GM18505 (cell line): ENCODE measurements at regions not wholly inside any gene's neighbourhood (a gene's known extent, or its start where the extent isn't known, plus 50 kb on each side); places are given as distances from the start of the nearest gene placed in this dataset.
"Not testable (repeated sequence)": the region's sequence is repeated elsewhere in the genome, so short reads cannot be mapped to it uniquely, and the experiment has no call there.

Experiments used
- ATAC-seq: cut with Tn5 transposase; IDR thresholded peaks from one replicate; pipeline ENCODE4 v1.9.1; 2021; ENCODE audit not compliant: unreplicated experiment
- POLR2A ChIP-seq: IDR thresholded peaks from 4 replicates; pipeline ENCODE4 v1.6.1; 2011; ENCODE audit warnings: borderline replicate concordance; ENCODE audit not compliant: insufficient read depth, insufficient read length; ENCODE audit errors: extremely low read depth

GRCh38 chr9:1171546-1171945 is 121.4 kb downstream of the DMRT2 start:
- no peak for ATAC-seq
- no peak for TF ChIP-seq POLR2A

GRCh38 chr9:1173211-1173610 is 123.1 kb downstream of the DMRT2 start:
- ATAC-seq, result no peak
- TF ChIP-seq POLR2A, result no peak

DNA sequence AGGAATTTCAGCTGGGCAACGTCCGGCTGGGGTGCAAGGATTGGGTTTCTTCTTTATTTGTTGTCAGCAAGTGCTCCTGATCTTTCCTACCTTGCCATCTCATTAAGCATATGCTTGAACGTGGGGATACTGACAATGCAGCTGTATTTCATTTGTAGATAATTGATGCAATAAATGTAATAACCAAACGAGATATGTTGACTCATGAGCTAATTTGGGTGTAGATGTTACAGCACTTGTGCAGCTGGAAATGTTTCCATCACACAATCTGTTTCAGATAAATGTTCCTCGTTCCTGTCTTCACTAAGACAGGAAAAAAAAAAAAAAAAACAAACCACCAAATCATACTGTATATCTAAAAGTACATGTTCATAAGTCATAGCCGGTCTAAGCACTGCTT is 123.8 kb downstream of the DMRT2 start:
- no peak for TF ChIP-seq POLR2A
- ATAC-seq, result no peak

DNA sequence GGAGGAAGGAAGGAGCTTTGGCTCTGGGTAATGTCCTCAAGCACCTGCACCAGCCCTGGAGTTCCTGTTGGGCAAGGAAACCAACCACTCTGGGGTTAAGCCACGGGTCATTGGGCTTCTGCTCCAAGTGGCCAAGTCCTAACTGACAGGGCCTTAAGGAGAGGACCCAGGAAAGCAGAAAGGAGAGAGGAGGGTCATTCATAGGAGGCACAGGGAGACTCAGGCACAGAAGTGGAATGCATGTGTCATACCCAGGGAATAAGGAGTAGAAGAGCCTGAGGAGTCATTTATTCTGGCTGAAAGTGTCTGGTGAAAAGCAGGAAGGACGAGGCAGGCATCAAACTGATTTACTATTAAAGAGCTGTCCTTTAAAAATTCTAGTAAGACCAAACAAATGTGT is 129.2 kb downstream of the DMRT2 start:
- TF ChIP-seq POLR2A, result no peak
- no peak for ATAC-seq

DNA sequence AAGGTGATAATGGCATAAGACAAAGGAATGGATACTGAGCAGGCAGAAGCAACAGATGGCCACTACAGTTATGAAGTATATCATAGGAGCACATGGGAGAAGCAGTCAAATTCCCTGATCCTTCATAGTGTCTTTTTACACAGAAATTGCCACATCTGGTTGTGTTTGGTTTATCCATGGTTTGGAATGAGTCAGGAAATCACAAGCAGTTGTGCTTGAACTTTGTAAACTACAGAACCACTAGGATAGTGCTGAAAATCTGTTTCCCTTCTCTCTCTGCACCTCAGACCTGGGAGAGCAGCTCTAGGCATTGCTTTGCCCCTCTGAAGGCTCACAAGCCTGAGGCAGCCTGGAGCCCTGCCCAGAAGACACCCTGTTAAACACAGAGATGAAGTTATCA is 134.0 kb downstream of the DMRT2 start:
- no peak for ATAC-seq
- TF ChIP-seq POLR2A, result no peak

GRCh38 chr9:1187137-1187536 is 137.0 kb downstream of the DMRT2 start:
- ATAC-seq, result not testable (repeated sequence)

DNA sequence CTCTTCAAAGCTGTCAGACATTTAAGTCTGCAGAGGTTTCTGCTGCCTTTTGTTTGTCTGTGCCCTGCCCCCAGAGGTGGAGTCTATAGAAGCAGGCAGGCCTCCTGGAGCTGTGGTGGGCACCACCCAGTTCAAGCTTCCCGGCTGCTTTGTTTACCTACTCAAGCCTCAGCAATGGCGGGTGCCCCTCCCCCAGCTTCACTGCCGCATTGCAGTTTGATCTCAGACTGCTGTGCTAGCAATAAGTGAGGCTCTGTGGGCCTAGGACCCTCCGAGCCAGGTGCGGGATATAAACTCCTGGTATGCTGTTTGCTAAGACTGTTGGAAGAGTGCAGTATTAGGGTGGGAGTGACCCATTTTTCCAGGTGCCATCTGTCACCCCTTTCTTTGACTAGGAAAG is 145.5 kb downstream of the DMRT2 start:
- not testable (repeated sequence) for ATAC-seq

DNA sequence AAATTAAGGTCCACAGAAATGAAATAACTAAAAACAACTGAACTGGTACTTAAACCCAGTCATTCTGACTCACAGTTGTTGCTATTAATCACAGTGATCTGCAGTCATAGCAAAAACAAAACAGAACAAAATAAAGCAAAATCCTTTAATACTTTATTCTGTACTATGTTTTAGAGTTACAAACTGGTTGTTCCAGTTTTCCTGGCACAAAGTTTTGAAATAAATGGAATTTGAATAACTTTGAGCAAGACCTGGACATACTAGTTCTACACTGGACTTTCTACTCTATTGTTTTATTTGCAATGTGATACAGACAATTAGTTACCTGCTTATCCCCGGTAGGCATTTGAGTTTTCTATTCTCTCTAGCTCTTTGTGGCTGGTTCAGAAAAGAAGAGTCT is 147.9 kb downstream of the DMRT2 start:
- ATAC-seq, result no peak
- no peak for TF ChIP-seq POLR2A

- ATAC-seq, result no peak
These were observed 150.7 kb downstream of the DMRT2 start for GRCh38 chr9:1200847-1201251.

DNA sequence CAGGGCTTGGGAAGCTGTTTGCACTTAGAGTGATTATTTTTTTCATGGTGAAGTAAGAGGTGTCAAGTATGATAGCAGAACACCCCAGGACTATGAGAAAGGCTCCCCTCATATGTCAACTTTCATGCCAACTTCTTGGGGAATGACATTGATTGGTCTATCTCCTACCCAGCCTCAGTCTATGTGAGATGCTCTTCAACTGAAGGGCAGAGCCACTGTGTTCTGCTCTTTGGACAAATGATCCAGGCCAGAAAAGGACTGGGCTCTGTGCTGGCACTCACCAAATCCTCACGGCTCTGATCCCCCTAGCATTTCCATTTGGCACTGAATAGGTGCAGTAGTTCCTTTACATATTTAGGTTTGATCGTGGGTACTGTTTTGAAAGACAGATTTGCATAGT is 151.1 kb downstream of the DMRT2 start:
- ATAC-seq, result no peak
- TF ChIP-seq POLR2A, result no peak

More at GRCh38 chr9:1200847-1201251, 150.7 kb downstream of the DMRT2 start:
- TF ChIP-seq POLR2A, result no peak

DNA sequence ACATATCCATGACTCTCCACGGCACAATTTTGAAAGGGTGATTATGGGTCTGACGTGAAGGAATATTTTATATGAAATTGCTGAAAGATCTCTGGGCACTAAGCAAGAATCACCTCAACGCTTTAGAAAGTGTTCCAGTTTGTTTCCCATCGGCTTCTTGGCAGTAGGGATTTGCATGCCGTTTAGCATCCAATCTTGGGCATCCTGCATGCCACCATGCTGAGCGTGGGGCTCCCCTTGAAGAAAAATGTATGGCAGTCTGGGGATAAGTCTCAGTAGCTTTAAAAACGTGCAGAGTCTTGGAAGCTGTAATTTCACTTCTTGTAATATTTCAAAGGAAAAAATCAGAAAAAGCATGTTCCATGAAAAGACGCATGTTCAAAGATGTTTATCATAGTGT is 151.7 kb downstream of the DMRT2 start:
- no peak for TF ChIP-seq POLR2A
- no peak for ATAC-seq

GRCh38 chr9:1202512-1203280 is 152.5 kb downstream of the DMRT2 start:
- ATAC-seq, result no peak
- no peak for TF ChIP-seq POLR2A

DNA sequence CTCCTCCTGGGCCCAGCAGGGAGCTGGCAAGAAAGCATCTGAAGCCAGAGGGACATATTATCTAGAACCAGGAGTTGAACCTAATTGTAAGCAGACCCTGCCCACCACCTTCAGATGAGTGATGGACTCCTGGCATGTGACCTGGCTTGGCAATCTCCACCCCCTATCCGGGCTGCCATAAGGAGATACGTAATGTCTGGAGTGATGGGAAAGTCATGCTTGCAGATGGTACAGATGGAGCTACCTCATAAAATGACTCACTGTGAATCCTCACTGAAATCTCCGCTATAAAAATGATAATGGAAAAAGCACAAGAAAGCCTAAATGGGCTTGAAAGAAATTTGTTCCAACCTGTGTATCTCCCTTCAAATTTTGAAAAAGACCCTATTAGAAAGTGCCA is 157.5 kb downstream of the DMRT2 start:
- no peak for ATAC-seq
- no peak for TF ChIP-seq POLR2A

DNA sequence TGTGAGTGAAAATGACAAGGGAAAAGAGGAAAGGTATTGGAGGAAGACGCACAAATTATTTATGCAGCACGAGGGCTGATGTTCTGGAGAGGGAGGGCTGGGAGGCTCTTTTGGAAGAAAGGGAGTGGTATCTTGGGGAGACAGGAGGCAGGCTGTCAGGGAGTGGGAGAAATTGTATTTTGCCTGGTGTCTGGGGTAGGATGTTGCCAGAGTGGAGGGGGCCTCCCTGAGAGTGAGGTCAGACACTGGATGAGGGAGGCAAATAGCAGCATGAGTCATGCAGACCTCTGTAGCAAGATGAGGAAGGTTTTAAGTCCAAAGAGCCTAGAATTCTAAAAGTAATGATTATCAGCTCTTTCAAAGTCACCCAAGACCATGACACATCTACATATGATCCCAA is 158.0 kb downstream of the DMRT2 start:
- TF ChIP-seq POLR2A, result no peak
- no peak for ATAC-seq

- ATAC-seq, result no peak
- no peak for TF ChIP-seq POLR2A
These were observed 160.8 kb downstream of the DMRT2 start for GRCh38 chr9:1210954-1211353.

GRCh38 chr9:1216532-1216931 is 166.4 kb downstream of the DMRT2 start:
- ATAC-seq, result no peak
- TF ChIP-seq POLR2A, result no peak

- no peak for TF ChIP-seq POLR2A
- no peak for ATAC-seq
These were observed 166.9 kb downstream of the DMRT2 start for GRCh38 chr9:1217076-1217475.
